GM20000 (cell line): ENCODE measurements at regions not wholly inside any gene's neighbourhood (a gene's known extent, or its start where the extent isn't known, plus 50 kb on each side); places are given as distances from the start of the nearest gene placed in this dataset.
"Not testable (repeated sequence)": the region's sequence is repeated elsewhere in the genome, so short reads cannot be mapped to it uniquely, and the experiment has no call there.

ENCODE experiments used
- DNase-seq: peaks from one replicate; pipeline ENCODE4 v3.0.0; 2012; ENCODE audit warnings: low spot score
- TF ChIP-seq, protein P1 (sequence below): IDR thresholded peaks from 2 replicates; pipeline ENCODE4 v1.5.1; 2012; ENCODE audit warnings: mild to moderate bottlenecking, control low read depth; ENCODE audit errors: extremely low read depth, missing control alignments

- TF ChIP-seq, protein P1, sequence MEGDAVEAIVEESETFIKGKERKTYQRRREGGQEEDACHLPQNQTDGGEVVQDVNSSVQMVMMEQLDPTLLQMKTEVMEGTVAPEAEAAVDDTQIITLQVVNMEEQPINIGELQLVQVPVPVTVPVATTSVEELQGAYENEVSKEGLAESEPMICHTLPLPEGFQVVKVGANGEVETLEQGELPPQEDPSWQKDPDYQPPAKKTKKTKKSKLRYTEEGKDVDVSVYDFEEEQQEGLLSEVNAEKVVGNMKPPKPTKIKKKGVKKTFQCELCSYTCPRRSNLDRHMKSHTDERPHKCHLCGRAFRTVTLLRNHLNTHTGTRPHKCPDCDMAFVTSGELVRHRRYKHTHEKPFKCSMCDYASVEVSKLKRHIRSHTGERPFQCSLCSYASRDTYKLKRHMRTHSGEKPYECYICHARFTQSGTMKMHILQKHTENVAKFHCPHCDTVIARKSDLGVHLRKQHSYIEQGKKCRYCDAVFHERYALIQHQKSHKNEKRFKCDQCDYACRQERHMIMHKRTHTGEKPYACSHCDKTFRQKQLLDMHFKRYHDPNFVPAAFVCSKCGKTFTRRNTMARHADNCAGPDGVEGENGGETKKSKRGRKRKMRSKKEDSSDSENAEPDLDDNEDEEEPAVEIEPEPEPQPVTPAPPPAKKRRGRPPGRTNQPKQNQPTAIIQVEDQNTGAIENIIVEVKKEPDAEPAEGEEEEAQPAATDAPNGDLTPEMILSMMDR: no peak
These were observed 187.1 kb upstream of the RPS23 start for GRCh38 chr5:82465235-82465634.

GRCh38 chr5:82459626-82460025 lies 181.5 kb upstream of the RPS23 start:
- TF ChIP-seq, protein P1: no peak
- no peak for DNase-seq

More at GRCh38 chr5:82465235-82465634, 187.1 kb upstream of the RPS23 start:
- no peak for DNase-seq

DNA sequence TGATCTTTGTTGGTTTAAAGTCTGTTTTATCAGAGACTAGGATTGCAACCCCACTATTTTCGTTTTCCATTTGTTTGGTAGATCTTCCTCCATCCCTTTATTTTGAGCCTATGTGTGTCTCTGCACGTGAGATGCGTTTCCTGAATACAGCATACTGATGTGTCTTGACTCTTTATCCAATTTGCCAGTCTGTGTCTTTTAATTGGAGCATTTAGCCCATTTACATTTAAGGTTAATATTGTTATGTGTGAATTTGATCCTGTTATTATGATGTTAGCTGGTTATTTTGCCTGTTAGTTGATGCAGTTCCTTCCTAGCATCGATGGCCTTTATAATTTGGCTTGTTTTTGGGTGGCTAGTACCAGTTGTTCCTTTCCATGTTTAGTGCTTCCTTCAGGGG lies 177.2 kb upstream of the RPS23 start:
- not testable (repeated sequence) for DNase-seq

DNA sequence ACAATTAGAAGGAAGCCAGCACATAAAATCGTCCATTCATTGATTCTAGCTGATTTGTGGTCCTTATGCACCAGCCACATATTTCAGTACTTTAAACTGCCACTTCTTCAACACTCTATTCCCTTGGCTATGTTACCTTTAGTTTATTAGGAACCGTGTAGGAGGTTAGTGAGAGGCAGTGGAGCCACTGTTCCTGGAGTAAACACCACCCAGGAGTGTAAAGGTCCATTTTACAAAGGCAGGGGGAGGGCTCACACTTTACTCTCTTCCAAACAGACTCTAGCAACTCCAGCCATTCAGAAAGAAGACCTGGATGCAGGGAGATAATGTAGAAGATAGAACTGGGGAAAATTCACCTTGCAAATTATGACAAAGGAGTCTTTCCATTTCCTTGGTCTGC lies 170.2 kb upstream of the RPS23 start:
- DNase-seq: no peak
- TF ChIP-seq, protein P1: no peak

- TF ChIP-seq, protein P1: no peak
- DNase-seq: no peak
These were observed 169.8 kb upstream of the RPS23 start for GRCh38 chr5:82447913-82448312.

GRCh38 chr5:82446809-82447208 lies 168.7 kb upstream of the RPS23 start:
- no peak for DNase-seq
- TF ChIP-seq, protein P1: no peak

DNA sequence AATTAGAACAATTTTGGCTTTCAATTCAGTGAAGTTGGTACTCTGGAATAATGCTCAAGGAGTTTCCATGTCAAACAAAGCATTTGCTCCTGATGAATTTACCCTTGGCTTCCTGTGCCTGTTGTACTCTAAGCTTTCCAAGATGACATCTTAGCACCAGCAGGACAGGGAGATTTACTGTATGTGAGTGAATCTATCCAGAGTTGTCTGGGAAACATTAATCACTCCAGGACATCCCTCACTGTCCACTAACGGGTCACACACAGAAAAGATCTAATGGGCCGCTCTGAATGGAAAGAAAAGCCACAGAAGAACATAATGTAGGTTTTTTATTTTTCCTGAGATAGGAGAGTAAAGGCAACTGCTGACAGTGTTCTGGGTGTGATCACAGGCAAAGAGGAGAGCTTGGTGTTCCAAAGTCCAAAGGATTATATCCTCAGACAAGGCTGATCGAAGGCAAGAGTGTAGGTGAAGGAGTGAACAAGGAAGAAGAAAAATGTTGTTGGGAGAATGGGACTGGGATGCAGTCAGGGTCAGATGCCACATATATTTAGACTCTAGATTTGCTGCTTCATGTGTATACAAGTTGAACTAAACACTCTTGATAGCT lies 167.7 kb upstream of the RPS23 start:
- DNase-seq: no peak
- TF ChIP-seq, protein P1: no peak

DNA sequence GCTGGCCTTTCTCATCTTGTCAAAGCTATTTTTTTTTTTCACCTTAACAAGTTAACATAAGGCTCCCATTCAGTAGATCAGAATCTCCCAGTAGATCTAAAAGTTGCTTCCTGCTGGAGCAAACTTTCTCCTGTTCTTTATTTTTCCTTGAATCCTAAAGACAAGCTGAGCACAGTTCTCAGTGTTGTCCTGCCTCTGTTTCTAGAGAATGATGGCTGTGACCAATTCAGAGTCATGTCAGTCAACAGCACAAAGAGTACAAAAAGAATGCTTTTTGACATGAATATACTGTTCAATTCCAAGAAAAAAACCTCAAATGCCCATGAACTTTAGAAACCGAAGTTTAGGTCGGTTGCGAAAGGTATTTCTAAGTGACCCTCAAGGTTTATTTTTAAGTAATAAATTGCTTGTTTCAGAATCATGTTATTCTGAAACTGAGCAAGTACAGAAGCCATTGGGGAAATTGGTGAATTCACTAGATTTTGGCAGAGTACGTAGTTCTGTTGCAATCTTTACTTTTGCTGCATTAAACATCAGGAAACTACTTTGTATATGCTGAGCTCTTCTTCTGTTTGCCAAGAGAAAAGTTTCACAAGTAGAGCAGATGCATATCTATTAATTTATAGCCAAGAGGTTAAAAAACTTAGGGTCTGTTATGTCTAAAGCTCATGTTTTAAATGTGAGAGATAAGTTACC lies 161.7 kb upstream of the RPS23 start:
- DNase-seq: no peak
- TF ChIP-seq, protein P1: no peak

GRCh38 chr5:82437565-82437964 lies 159.4 kb upstream of the RPS23 start:
- not testable (repeated sequence) for DNase-seq
